Chondrocyte (in vitro differentiated cells): ENCODE measurements at regions not wholly inside any gene's neighbourhood (a gene's known extent, or its start where the extent isn't known, plus 50 kb on each side); places are given as distances from the start of the nearest gene placed in this dataset.

Experiments used
- DNase-seq: peaks from one replicate; pipeline ENCODE4 v3.0.0; 2021; ENCODE audit warnings: mixed read lengths, low spot score
- H3K27ac Mint-ChIP-seq: one replicate; pipeline ENCODE4 v1.8.0; 2021; ENCODE audit warnings: mild to moderate bottlenecking, moderate library complexity, mixed read lengths; ENCODE audit not compliant: unreplicated experiment
- H3K27me3 Mint-ChIP-seq: 2 replicates; pipeline ENCODE4 v1.8.0; 2021; ENCODE audit warnings: low read depth, mixed read lengths
- H3K36me3 Mint-ChIP-seq: 2 replicates; pipeline ENCODE4 v1.8.0; 2021; ENCODE audit warnings: low read depth, mixed read lengths
- H3K4me1 Mint-ChIP-seq: 2 replicates; pipeline ENCODE4 v1.8.0; 2021; ENCODE audit warnings: low read depth, mild to moderate bottlenecking, mixed read lengths
- H3K4me3 Mint-ChIP-seq: one replicate; pipeline ENCODE4 v1.8.0; 2021; ENCODE audit warnings: mild to moderate bottlenecking, moderate library complexity, mixed read lengths; ENCODE audit not compliant: unreplicated experiment
- H3K9me3 Mint-ChIP-seq: 2 replicates; pipeline ENCODE4 v1.8.0; 2021; ENCODE audit warnings: low read depth, mixed read lengths
- TF ChIP-seq, protein P1 (sequence below): fragments of 200-600 bp; sonication (generic); IDR thresholded peaks from 2 replicates; pipeline ENCODE4 v1.5.0; 2021; ENCODE audit warnings: antibody characterized with exemption, mild to moderate bottlenecking, moderate library complexity

DNA sequence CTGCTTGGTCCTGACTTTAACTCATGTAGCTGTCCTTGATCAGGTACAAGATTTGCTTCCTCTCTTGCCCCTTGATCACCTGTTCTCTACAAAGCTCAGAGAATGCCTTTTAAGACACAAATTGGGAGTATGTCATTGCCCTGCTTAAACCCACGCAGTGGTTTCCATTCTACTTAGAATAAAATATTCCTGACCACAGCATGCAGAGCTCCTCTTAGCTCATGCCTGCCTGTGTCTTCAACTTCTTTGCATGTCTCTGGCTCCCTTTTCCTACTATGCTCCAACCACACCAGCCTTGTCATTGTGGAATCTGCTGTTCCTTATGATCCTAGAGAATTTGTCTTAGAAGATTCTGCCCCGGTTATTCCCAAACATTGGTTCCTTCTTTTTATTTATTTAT lies 393.1 kb downstream of the RRAGC start:
- Mint-ChIP-seq H3K27ac (no peak overlapping the region), H3K9me3 (peaks cover 3% of the 10 kb centered on the region), H3K4me3 (no peak overlapping the region), H3K4me1 (peaks cover 9% of the 10 kb centered on the region), H3K36me3 (no peaks in the 10 kb centered on the region), H3K27me3 (no peaks in the 10 kb centered on the region)
- DNase-seq, result no peak
- TF ChIP-seq, protein P1, sequence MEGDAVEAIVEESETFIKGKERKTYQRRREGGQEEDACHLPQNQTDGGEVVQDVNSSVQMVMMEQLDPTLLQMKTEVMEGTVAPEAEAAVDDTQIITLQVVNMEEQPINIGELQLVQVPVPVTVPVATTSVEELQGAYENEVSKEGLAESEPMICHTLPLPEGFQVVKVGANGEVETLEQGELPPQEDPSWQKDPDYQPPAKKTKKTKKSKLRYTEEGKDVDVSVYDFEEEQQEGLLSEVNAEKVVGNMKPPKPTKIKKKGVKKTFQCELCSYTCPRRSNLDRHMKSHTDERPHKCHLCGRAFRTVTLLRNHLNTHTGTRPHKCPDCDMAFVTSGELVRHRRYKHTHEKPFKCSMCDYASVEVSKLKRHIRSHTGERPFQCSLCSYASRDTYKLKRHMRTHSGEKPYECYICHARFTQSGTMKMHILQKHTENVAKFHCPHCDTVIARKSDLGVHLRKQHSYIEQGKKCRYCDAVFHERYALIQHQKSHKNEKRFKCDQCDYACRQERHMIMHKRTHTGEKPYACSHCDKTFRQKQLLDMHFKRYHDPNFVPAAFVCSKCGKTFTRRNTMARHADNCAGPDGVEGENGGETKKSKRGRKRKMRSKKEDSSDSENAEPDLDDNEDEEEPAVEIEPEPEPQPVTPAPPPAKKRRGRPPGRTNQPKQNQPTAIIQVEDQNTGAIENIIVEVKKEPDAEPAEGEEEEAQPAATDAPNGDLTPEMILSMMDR, result no peak

DNA sequence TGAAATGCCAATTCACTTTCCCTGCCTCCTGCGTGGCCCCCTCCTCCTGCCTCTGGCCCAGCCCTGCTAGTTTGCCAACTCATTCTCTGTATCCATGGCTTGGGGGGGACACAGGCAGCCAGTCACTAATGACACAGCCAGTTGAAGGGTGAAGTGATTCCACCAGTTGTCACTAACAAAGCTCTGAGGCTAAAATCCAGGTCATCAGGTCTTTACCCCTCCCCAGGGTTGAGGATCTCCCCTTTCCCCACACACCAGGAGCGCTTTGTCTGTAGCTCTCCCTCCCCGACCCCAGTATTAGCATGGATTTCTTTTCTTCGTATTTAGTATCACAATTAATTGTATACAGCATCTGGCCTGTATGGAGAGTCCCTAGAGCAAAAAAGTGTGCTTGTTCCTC lies 394.1 kb downstream of the RRAGC start:
- Mint-ChIP-seq H3K4me1 (peaks cover 9% of the 10 kb centered on the region), H3K27me3 (no peaks in the 10 kb centered on the region), H3K36me3 (peaks cover 3% of the 10 kb centered on the region), H3K4me3 (no peak overlapping the region), H3K9me3 (peaks cover 3% of the 10 kb centered on the region), H3K27ac (no peak overlapping the region)
- TF ChIP-seq, protein P1, result no peak
- no peak for DNase-seq

DNA sequence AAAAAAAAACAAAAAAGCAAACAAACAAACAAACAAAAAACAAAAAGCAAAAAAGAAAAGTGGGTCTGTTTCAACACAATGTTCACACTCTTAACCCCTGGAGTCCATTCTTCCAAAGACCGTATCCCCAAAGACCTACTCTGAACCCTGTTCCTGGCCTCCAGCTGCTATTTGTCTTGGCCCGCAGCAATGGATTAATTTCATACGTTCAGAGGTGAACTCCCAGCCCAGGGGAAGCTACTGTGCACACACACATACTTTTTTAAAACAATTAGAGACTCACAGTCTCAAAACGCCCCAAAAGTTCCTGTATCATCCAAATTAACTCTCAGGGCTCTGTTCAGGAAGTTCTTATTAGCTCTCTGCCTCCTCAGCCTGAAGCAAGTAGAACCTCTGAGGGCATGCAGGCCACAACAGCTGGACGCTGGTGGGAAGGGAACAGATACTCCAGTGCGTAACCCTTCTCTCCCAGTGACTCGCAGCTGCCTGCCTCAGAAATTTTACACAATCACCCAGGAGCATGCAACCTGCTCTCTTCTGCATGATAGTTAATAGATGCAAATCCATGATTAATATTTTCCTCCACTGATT lies 395.4 kb downstream of the RRAGC start:
- Mint-ChIP-seq H3K27me3 (no peaks in the 10 kb centered on the region), H3K4me1 (peaks cover 9% of the 10 kb centered on the region), H3K27ac (no peak overlapping the region), H3K9me3 (peaks cover 3% of the 10 kb centered on the region), H3K36me3 (peaks cover 3% of the 10 kb centered on the region), H3K4me3 (no peak overlapping the region)
- no peak for DNase-seq
- TF ChIP-seq, protein P1, result no peak

DNA sequence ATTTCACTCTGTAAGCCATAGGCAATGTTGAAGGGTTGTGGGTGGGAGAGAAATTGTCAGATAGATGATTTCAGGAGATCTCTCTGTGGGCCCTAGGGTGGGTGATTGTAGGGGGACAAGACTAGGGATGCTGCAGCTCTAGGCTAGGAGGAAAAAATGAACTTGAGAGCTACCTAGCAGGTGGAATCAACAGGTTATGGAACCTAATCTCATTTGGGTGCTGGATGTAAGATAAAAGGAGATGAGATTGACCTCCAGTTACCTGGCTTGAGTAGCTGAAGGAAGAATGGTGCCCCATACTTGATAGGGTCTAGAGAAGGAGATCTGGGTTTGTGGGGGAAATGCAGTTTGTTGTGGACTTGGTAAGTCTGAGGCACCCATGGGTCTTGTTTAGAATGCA lies 396.5 kb downstream of the RRAGC start:
- H3K27me3 Mint-ChIP-seq, result no peaks in the 10 kb centered on the region
- peaks cover 9% of the 10 kb centered on the region for H3K4me1 Mint-ChIP-seq
- H3K4me3 Mint-ChIP-seq, result no peak overlapping the region
- TF ChIP-seq, protein P1, result no peak
- H3K9me3 Mint-ChIP-seq, result peaks cover 3% of the 10 kb centered on the region
- H3K36me3 Mint-ChIP-seq, result peaks cover 3% of the 10 kb centered on the region
- H3K27ac Mint-ChIP-seq, result no peak overlapping the region
- no peak for DNase-seq

DNA sequence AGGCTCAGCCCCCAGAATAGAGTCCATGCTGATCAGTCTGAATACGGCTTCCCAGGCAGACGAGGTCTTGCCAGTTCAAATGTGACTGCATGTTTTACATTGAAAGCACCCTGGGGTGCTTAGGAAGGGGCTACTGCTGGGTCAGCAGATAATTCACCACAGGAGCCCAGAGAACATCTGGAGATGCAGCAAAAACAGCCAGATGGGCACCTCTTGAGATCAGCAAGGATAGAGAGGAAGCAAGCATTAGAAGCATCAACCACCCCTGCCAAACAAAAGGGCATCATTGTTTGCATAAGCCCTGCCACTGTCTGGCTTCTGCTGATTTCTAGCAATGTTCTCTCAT lies 403.1 kb downstream of the RRAGC start:
- Mint-ChIP-seq H3K9me3 (no peaks in the 10 kb centered on the region), H3K27ac (no peak overlapping the region), H3K36me3 (peaks cover 3% of the 10 kb centered on the region), H3K4me3 (no peak overlapping the region), H3K4me1 (peaks cover 47% of the 10 kb centered on the region), H3K27me3 (no peaks in the 10 kb centered on the region)
- TF ChIP-seq, protein P1, result no peak
- no peak for DNase-seq
